AG04449 (cell line): ENCODE measurements at regions not wholly inside any gene's neighbourhood (a gene's known extent, or its start where the extent isn't known, plus 50 kb on each side); places are given as distances from the start of the nearest gene placed in this dataset.

ENCODE experiments used
- CTCF ChIA-PET: fragments of 350-600 bp; formaldehyde crosslinking; extraction: SDS; loops from one replicate; lab custom pipeline; 2021; ENCODE audit warnings: antibody characterized with exemption; lab: Yijun Ruan, JAX
- POLR2A ChIA-PET: fragments of 400-600, 350-600 bp; formaldehyde crosslinking; extraction: SDS; loops from one replicate; lab custom pipeline; 2020; ENCODE audit warnings: antibody characterized with exemption, inconsistent platforms; lab: Yijun Ruan, JAX
- DNase-seq: peaks from one replicate; pipeline ENCODE4 v3.0.0-alpha.2; 2010; ENCODE audit warnings: low read depth, low spot score
- H3K4me3 ChIP-seq: 2 replicates; pipeline ENCODE4 v1.5.1; 2011; ENCODE audit warnings: low read depth, mild to moderate bottlenecking, control low read depth, low read length
- TF ChIP-seq, protein P1 (sequence below): IDR thresholded peaks from one replicate; pipeline ENCODE4 v1.5.1; 2011; ENCODE audit warnings: mild to moderate bottlenecking, moderate library complexity, low read length, control low read depth, inconsistent platforms; ENCODE audit not compliant: insufficient read depth; ENCODE audit errors: missing control alignments

DNA sequence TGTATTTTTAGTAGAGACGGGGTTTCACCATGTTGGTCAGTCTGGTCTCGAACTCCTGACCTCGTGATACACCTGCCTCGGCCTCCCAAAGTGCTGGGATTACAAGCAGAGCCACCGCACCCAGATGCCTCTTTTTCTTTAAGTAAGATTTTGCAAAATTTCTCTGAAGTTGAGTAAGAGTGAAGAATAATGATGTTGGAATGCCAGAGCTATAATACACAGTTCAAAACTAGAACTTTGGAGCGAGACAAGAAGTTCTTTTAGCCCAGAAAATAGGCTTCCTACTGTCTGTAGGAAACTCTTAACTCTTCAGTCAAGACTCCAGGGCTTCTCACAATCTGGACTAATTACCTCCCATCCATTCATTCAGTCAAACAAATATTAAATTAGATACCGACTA is 51.4 kb downstream of the MARCHF4 start:
- POLR2A ChIA-PET: no interaction called here
- DNase-seq: no peak
- CTCF ChIA-PET: interaction anchor here (0.6 to 1.3 kb wide), 4 partner anchors 12 to 83 kb away, joined by 3 to 4 read pairs (median 4); no protein-coding TSS in a partner anchor
- TF ChIP-seq, protein P1, sequence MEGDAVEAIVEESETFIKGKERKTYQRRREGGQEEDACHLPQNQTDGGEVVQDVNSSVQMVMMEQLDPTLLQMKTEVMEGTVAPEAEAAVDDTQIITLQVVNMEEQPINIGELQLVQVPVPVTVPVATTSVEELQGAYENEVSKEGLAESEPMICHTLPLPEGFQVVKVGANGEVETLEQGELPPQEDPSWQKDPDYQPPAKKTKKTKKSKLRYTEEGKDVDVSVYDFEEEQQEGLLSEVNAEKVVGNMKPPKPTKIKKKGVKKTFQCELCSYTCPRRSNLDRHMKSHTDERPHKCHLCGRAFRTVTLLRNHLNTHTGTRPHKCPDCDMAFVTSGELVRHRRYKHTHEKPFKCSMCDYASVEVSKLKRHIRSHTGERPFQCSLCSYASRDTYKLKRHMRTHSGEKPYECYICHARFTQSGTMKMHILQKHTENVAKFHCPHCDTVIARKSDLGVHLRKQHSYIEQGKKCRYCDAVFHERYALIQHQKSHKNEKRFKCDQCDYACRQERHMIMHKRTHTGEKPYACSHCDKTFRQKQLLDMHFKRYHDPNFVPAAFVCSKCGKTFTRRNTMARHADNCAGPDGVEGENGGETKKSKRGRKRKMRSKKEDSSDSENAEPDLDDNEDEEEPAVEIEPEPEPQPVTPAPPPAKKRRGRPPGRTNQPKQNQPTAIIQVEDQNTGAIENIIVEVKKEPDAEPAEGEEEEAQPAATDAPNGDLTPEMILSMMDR: no peak
- no peak overlapping the region for H3K4me3 ChIP-seq

DNA sequence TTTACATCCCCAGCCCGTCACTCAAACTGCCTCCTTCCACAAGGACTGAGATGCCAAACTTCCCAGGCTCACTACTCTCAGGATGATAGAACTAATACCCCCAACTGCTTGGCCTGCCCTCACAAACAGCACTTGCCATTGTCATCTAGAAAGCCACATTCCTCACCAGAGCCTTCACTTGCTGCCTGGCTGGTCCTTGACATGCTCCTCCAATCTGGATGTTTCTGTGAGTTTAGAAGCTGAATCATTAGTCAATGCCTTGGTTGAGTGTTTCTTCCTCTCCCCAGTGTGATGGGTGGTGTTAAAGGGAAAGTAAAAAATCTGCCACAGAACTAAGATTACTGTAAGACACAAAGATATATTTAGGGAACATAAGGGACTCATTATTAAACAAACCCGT is 52.5 kb downstream of the MARCHF4 start:
- H3K4me3 ChIP-seq: no peak overlapping the region
- POLR2A ChIA-PET: no interaction called here
- TF ChIP-seq, protein P1: no peak
- no peak for DNase-seq
- CTCF ChIA-PET: no interaction called here

DNA sequence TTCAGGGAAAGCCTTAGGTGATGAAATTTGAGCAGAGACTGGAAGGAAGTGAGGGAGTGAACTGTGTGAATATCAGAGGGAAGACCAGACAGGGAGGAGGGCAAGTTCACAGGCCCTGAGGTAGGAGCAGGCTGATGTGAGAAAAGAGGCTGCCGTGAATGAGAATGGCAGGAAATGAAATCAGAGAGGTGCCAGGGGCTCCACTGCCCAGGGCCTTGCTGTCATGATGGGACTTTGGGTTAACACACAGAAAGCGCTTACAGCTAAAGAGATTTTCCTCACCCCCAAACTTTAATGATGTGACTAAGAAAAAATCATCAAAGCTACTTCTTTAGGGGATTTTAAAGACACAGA is 53.8 kb downstream of the MARCHF4 start:
- no peak for DNase-seq
- CTCF ChIA-PET: no interaction called here
- TF ChIP-seq, protein P1: no peak
- POLR2A ChIA-PET: no interaction called here
- H3K4me3 ChIP-seq: no peak overlapping the region

DNA sequence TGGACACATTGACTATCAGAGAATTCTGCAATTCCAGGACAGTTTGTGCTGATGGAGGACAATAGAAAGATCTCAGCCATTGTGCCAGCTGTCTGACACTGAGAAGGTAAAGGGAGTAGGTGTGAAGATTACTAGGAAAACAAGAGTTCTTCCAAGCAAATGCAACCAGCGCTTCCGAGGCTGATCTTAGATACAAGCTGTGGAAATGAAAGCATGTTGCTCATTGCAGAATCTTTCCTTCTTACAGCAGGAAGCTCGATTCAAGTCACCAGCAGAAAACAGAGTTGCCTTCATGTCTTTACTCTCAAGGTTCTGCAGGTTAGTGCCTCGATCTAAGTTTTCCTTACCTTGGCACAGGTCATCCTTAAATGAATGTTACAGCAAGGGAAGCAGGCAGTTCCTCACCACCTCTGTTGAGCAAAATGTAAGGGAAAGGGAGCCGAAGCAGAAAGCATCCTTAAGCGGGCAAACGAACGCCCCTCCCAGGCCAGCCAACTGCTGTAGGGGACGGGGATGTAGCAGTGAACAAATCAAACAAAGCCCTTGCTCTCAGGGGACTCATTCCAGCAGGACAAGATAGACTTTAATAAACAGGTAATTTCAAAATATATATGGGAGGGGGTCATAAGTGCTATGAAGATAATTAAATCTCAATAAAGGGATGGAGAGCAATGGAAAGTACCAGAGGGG is 54.3 kb downstream of the MARCHF4 start:
- TF ChIP-seq, protein P1: no peak
- DNase-seq: no peak
- CTCF ChIA-PET: no interaction called here
- H3K4me3 ChIP-seq: no peak overlapping the region
- POLR2A ChIA-PET: no interaction called here

DNA sequence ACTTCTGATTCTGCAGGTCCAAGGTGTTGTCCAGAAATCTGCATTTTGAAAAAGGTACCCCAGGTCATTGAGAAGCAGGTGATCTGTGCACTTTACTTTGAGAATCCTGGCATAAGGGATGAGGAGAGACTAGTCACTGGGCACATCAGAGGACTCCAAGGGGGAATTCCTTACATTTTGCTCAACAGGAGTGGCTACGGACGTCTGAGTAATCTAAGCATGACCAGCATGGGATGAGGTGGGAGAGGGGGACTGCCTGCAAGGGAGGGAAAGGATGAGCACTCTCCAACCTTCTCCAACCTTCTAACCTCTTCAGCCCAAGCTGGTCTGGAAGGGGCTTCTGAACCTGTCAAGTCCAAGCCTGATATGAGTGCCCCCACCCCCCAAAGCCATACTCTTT is 55.5 kb downstream of the MARCHF4 start:
- TF ChIP-seq, protein P1: no peak
- no peak overlapping the region for H3K4me3 ChIP-seq
- no peak for DNase-seq
- CTCF ChIA-PET: interaction anchor here (0.9 kb wide), 1 partner anchor 9 kb away, joined by 3 read pairs; no protein-coding TSS in a partner anchor
- POLR2A ChIA-PET: no interaction called here

DNA sequence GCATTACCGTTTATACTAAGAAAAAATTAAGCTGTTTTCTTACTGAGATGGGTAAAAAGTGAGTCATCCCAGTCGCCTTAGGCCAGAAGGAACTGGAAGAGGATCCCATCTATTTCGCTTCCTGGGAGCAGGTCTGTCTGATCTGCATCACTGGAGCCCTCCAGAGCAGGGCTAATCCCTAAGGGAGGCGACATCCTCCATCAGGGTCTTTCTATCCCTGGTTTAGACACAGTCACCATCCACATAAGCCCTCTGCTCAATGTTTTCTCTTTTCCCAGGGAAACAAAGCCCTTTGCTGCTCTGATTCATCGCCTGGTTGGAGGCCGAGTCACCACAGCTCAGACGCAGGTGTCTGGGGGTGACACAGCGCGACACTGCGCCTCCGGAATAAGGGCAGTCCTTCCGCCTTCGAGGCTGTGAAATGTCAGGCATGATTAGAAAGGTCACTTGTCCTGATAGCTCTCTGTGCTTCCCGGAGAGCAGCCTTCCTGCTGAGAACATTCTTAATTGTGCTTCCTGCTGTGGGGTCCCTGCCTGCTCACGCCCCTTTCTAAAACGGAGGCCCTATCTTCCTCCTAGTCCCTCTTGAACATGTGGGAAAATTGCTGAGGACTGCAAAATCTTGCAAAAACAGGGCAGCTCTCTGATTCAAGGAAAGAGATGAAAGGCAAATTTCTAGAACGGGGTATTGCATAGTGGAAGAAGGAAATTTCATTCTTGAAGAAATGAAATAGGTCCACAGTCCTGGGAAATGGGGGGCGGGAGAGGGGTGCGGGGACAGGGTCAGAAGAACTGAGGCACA is 56.3 kb downstream of the MARCHF4 start:
- CTCF ChIA-PET: interaction anchor here (0.6 to 1.8 kb wide), 3 partner anchors 8 to 13 kb away, joined by 3 to 9 read pairs (median 3); no protein-coding TSS in a partner anchor
- POLR2A ChIA-PET: interaction anchor here (0.6 kb wide), 1 partner anchor 1320 kb away, joined by 3 read pairs; no protein-coding TSS in a partner anchor

More for the DNA sequence above, 56.3 kb downstream of the MARCHF4 start:
- TF ChIP-seq, protein P1: no peak
- no peak overlapping the region for H3K4me3 ChIP-seq
- no peak for DNase-seq
